Fibroblast of lung (primary cell): ENCODE measurements at regions not wholly inside any gene's neighbourhood (a gene's known extent, or its start where the extent isn't known, plus 50 kb on each side); places are given as distances from the start of the nearest gene placed in this dataset.
"Not testable (repeated sequence)": the region's sequence is repeated elsewhere in the genome, so short reads cannot be mapped to it uniquely, and the experiment has no call there.

Experiments
- DNase-seq, 2 donors: peaks; one replicate each; pipeline versions ENCODE4 v3.0.0 to v3.0.0-alpha.2; 2010; ENCODE audit warnings: low read depth in 2 of 2
- H2AFZ ChIP-seq: 2 replicates; pipeline ENCODE4 v1.5.1; 2012; ENCODE audit warnings: low read length, control low read depth, inconsistent platforms
- H3K27ac ChIP-seq: 2 replicates; pipeline ENCODE4 v1.5.1; 2011; ENCODE audit warnings: low read length, control low read depth; ENCODE audit not compliant: insufficient read depth
- H3K27me3 ChIP-seq: 2 replicates; pipeline ENCODE4 v1.5.1; 2011; ENCODE audit warnings: mild to moderate bottlenecking, low read length; ENCODE audit not compliant: control insufficient read depth, insufficient read depth
- H3K36me3 ChIP-seq: 2 replicates; pipeline ENCODE4 v1.5.1; 2011; ENCODE audit warnings: low read length; ENCODE audit not compliant: control insufficient read depth, insufficient read depth
- H3K4me1 ChIP-seq: 2 replicates; pipeline ENCODE4 v1.5.1; 2011; ENCODE audit warnings: low read length; ENCODE audit not compliant: control insufficient read depth, insufficient read depth; ENCODE audit errors: extremely low read depth
- H3K4me2 ChIP-seq: 2 replicates; pipeline ENCODE4 v1.5.1; 2011; ENCODE audit warnings: low read length, control low read depth; ENCODE audit not compliant: insufficient read depth; ENCODE audit errors: extremely low read depth
- H3K4me3 ChIP-seq, 4 experiments: fragments of 200-600 bp in 1 of 4; sonication (generic) in 1 of 4; replicated peaks in 1 of 4; 2 replicates each; pipeline ENCODE4 v1.5.1; 2011 to 2016; ENCODE audit warnings: low read length in 4 of 4, low read depth in 3 of 4, mild to moderate bottlenecking in 3 of 4, control low read depth in 2 of 4, inconsistent platforms in 1 of 4, mixed read lengths in 1 of 4; ENCODE audit not compliant: insufficient read depth in 1 of 4; ENCODE audit errors: control extremely low read depth in 1 of 4
- H3K79me2 ChIP-seq: 2 replicates; pipeline ENCODE4 v1.5.1; 2012; ENCODE audit warnings: mild to moderate bottlenecking, low read length, inconsistent platforms; ENCODE audit not compliant: control insufficient read depth, insufficient read depth
- H3K9ac ChIP-seq: 2 replicates; pipeline ENCODE4 v1.5.1; 2011; ENCODE audit warnings: mild to moderate bottlenecking, low read length, control low read depth; ENCODE audit not compliant: insufficient read depth
- H3K9me3 ChIP-seq: 2 replicates; pipeline ENCODE4 v1.5.1; 2012; ENCODE audit warnings: low read depth, low read length; ENCODE audit not compliant: control insufficient read depth, insufficient read depth
- H4K20me1 ChIP-seq: 2 replicates; pipeline ENCODE4 v1.5.1; 2011; ENCODE audit warnings: low read length; ENCODE audit not compliant: control insufficient read depth, insufficient read depth; ENCODE audit errors: extremely low read depth
- EZH2 ChIP-seq: IDR thresholded peaks from 2 replicates; pipeline ENCODE4 v1.5.1; 2012; ENCODE audit warnings: low read length, control low read depth, mild to moderate bottlenecking; ENCODE audit errors: missing control alignments
- TF ChIP-seq, protein P1 (sequence below), 2 donors: IDR thresholded peaks in 1 of 2; conservative IDR thresholded peaks in 1 of 2; 1 replicate in 1 of 2; 2 replicates in 1 of 2; pipeline ENCODE4 v1.5.1; 2011 to 2012; ENCODE audit warnings: low read length in 2 of 2, control low read depth in 1 of 2, inconsistent platforms in 1 of 2, low read depth in 1 of 2, mild to moderate bottlenecking in 1 of 2

DNA sequence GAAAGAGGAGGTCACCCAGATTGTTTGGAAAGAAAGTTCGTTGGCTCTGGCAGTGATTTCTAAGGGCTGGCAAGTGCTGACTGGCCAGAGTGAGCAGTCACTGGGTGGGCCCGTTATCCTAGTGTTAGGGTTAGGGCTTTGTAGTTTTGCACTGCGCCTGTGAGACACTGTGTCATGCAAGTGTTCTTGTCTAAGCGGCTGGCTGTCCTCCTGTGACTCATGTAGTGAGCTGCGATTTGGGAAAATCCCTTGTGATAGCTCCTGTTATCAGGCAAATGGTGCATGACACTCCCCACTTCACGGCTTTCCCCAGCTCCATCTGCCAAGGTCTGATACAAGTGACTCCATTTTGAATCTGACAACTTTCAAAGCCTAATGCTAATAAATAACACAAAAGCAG, 526.0 kb upstream of the ADAMTS16 start:
- H3K27ac ChIP-seq: no peak overlapping the region

DNA sequence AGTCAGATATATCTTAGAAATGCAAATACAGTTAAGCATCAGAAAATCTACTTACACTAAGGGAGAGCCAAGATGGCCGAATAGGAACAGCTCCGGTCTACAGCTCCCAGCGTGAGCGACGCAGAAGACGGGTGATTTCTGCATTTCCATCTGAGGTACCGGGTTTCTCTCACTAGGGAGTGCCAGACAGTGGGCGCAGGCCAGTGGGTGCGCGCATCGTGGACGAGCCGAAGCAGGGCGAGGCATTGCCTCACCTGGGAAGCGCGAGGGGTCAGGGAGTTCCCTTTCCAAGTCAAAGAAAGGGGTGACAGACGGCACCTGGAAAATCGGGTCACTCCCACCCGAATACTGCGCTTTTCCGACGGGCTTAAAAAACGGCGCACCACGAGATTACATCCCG, 524.8 kb upstream of the ADAMTS16 start:
- H3K9ac ChIP-seq, DNase-seq, H3K4me3 ChIP-seq, H3K36me3 ChIP-seq, H2AFZ ChIP-seq, H3K27me3 ChIP-seq, H4K20me1 ChIP-seq, H3K27ac ChIP-seq, H3K79me2 ChIP-seq, H3K4me2 ChIP-seq, H3K9me3 ChIP-seq, H3K4me1 ChIP-seq: not testable (repeated sequence)

More for the DNA sequence above, 526.0 kb upstream of the ADAMTS16 start:
- no peak for TF ChIP-seq EZH2
- TF ChIP-seq, protein P1, sequence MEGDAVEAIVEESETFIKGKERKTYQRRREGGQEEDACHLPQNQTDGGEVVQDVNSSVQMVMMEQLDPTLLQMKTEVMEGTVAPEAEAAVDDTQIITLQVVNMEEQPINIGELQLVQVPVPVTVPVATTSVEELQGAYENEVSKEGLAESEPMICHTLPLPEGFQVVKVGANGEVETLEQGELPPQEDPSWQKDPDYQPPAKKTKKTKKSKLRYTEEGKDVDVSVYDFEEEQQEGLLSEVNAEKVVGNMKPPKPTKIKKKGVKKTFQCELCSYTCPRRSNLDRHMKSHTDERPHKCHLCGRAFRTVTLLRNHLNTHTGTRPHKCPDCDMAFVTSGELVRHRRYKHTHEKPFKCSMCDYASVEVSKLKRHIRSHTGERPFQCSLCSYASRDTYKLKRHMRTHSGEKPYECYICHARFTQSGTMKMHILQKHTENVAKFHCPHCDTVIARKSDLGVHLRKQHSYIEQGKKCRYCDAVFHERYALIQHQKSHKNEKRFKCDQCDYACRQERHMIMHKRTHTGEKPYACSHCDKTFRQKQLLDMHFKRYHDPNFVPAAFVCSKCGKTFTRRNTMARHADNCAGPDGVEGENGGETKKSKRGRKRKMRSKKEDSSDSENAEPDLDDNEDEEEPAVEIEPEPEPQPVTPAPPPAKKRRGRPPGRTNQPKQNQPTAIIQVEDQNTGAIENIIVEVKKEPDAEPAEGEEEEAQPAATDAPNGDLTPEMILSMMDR (conservative IDR thresholded peaks at IDR 0.05 in 1 of 2, IDR thresholded peaks at IDR 0.05 in 1 of 2; ENCODE audit: low read depth in 1 of 2, low read length in 2 of 2): no peak
- peak in 1 of 2 donors; percentile 6 for DNase-seq
- Histone ChIP-seq H4K20me1 (no peaks in the 10 kb centered on the region), H2AFZ (no peak overlapping the region), H3K4me1 (no peaks in the 10 kb centered on the region), H3K27me3 (no peaks in the 10 kb centered on the region), H3K36me3 (no peaks in the 10 kb centered on the region), H3K4me3 (no peak overlapping the region), H3K4me2 (no peak overlapping the region), H3K79me2 (no peaks in the 10 kb centered on the region), H3K9me3 (no peaks in the 10 kb centered on the region), H3K9ac (no peak overlapping the region)

DNA sequence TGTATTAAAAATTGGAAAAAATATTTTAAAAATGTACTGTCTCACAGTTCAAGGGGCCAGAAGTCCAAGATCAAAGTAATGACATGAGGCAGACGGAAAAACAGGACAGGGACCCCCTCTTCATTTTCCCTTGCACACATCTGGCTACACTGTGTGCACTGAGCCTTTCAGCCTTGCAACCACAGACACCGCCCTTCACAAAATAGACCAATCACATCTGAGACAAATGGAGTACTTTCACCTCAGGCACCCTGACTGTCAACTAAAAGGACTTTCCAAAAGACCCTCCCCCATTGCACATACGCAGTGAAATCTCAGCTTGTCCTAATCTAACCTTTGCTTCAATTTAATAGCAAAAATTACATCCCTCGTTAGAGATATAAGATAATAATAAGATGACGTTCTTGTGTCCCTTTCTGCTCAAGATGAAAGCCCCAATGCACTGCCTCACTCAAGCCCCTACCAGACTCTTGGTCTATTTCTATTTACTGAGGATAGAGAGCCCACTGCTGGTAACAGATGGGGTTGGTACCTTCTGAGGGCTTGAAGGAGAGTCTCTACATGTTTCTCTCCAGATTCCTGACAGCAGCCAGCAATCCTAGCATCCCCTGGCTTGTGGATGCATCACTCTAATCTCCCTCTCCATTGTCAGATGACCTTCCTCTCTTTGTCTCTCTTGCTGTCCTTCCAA, 514.8 kb upstream of the ADAMTS16 start:
- TF ChIP-seq EZH2: no peak
- TF ChIP-seq, protein P1 (conservative IDR thresholded peaks at IDR 0.05 in 1 of 2, IDR thresholded peaks at IDR 0.05 in 1 of 2; ENCODE audit: low read depth in 1 of 2, low read length in 2 of 2): no peak
- H3K4me1 ChIP-seq: no peaks in the 10 kb centered on the region
- no peak overlapping the region for H3K4me3 ChIP-seq
- no peaks in the 10 kb centered on the region for H3K9me3 ChIP-seq
- no peaks in the 10 kb centered on the region for H3K79me2 ChIP-seq
- no peak overlapping the region for H2AFZ ChIP-seq
- DNase-seq: no peak
- no peaks in the 10 kb centered on the region for H3K36me3 ChIP-seq
- no peaks in the 10 kb centered on the region for H4K20me1 ChIP-seq
- H3K27ac ChIP-seq: no peak overlapping the region
- H3K4me2 ChIP-seq: no peak overlapping the region
- no peaks in the 10 kb centered on the region for H3K27me3 ChIP-seq
- no peak overlapping the region for H3K9ac ChIP-seq
